Ovary (tissue), 7 donors: ENCODE measurements at regions not wholly inside any gene's neighbourhood (a gene's known extent, or its start where the extent isn't known, plus 50 kb on each side); places are given as distances from the start of the nearest gene placed in this dataset.

Experiments used
- DNase-seq, 5 donors: peaks; one replicate each; pipeline ENCODE4 v3.0.0-alpha.2; 2019 to 2020
- H3K27ac ChIP-seq, 2 donors: fragments of 200-600 bp; one replicate each; pipeline versions ENCODE4 v1.5.1 to v1.8.0; 2019 to 2022
- H3K27me3 ChIP-seq: fragments of 200-600 bp; one replicate; pipeline ENCODE4 v1.8.0; 2022
- H3K36me3 ChIP-seq: fragments of 200-600 bp; sonication (generic); one replicate; pipeline ENCODE4 v1.5.1; 2019
- H3K4me1 ChIP-seq: one replicate; pipeline ENCODE4 v1.8.1; 2013; ENCODE audit warnings: mild to moderate bottlenecking, moderate library complexity; ENCODE audit not compliant: insufficient read depth
- H3K4me3 ChIP-seq: fragments of 200-600 bp; sonication (generic); one replicate; pipeline ENCODE4 v1.5.1; 2017
- H3K9me3 ChIP-seq, 2 donors: fragments of 200-600 bp in 1 of 2; sonication (generic) in 1 of 2; one replicate each; pipeline versions ENCODE4 v1.5.1 to v1.8.1; 2013 to 2019; ENCODE audit warnings: mild to moderate bottlenecking in 1 of 2, moderate library complexity in 1 of 2
- EP300 ChIP-seq: sonication (generic); formaldehyde crosslinking; IDR thresholded peaks from one replicate; pipeline ENCODE4 v1.6.1; 2017; ENCODE audit warnings: antibody characterized with exemption
- POLR2A ChIP-seq: fragments of 450-650 bp; IDR thresholded peaks from one replicate; pipeline ENCODE4 v1.6.1; 2017; ENCODE audit warnings: antibody characterized with exemption, mild to moderate bottlenecking, moderate library complexity
- WGBS, 3 donors: extraction: QIAGEN DNeasy Blood & Tissue Kit in 1 of 3; methylation state at CpG; one replicate each; pipeline versions ENCODE4 v1.1.5 to v1.1.7; 2013 to 2017; 5-methylcytosine and 5-hydroxymethylcytosine counted together
- intact Hi-C, 4 donors: fragments of 100-400 bp; cut with DNase I; formaldehyde crosslinking; loops; one replicate each; pipeline versions ENCODE4 v1.11.0 to v1.15.1; 2022 to 2023
- TF ChIP-seq, protein P1 (sequence below), 3 donors: fragments of 450-650 bp in 2 of 3; fragments of 200-600 bp in 1 of 3; IDR thresholded peaks; one replicate each; pipeline versions ENCODE4 v1.5.1 to v1.8.0; 2016 to 2022; ENCODE audit warnings: antibody characterized with exemption in 3 of 3, mild to moderate bottlenecking in 1 of 3
- donor health status: DM: no; HTN: no; CAD: no; lungs with moderate emphysema.
- donor health status: DM: no; HTN: no; CAD: no.
- donor health status: Bipolar disorder and iron deficiency.
- donor health status: DM: no; HTN: no; CAD: no.
- donor health status: DM: yes; HTN: yes; CAD: no.

DNA sequence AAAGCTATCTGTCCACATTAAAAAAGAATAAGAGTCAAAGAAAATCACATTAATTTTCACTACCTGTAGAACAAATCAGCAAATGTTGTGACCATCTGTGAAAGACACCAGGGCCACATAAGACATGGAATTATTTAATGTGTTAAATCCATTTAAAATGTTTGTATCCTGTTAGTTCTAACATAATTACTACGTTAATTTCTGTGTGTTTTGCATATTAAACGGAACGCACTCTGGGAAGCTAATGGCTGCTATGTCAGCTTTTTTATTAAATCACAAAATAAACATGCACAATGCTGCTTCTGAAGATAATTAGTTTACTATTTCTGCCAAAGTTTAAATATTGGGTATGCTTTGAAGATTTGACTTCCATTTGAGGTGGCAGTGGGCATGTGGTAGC, 1061.2 kb downstream of the CDH11 start:
- intact Hi-C loops: no loop called here
- Histone ChIP-seq H3K9me3 (no peaks in the 10 kb centered on the region), H3K4me3 (no peak overlapping the region), H3K27me3 (no peaks in the 10 kb centered on the region), H3K4me1 (no peaks in the 10 kb centered on the region), H3K36me3 (no peaks in the 10 kb centered on the region), H3K27ac (no peak overlapping the region)
- WGBS, 3 donors: 88 to 91% (median 90%) methylated on average over 3 of the region's 3 CpGs
- no peak for DNase-seq
- TF ChIP-seq POLR2A (no peak), EP300 (no peak)
- TF ChIP-seq, protein P1, sequence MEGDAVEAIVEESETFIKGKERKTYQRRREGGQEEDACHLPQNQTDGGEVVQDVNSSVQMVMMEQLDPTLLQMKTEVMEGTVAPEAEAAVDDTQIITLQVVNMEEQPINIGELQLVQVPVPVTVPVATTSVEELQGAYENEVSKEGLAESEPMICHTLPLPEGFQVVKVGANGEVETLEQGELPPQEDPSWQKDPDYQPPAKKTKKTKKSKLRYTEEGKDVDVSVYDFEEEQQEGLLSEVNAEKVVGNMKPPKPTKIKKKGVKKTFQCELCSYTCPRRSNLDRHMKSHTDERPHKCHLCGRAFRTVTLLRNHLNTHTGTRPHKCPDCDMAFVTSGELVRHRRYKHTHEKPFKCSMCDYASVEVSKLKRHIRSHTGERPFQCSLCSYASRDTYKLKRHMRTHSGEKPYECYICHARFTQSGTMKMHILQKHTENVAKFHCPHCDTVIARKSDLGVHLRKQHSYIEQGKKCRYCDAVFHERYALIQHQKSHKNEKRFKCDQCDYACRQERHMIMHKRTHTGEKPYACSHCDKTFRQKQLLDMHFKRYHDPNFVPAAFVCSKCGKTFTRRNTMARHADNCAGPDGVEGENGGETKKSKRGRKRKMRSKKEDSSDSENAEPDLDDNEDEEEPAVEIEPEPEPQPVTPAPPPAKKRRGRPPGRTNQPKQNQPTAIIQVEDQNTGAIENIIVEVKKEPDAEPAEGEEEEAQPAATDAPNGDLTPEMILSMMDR (IDR thresholded peaks at IDR 0.05): no peak

DNA sequence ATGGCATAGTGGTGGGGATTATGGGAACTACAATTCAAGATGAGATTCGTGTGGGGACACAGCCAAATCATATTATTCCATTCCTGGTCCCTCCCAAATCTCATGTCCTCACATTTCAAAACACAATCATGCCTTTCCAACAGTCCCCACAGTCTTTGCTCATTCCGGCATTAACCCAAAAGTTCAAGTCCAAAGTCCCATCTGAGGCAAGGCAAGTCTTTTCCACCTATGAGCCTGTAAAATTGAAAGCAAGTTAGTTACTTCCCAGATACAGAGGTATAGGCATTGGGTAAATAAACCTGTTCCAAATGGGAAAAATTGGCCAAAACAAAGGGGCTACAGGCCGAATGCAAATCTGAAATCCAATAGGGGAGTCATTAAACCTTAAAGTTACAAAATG, 1063.2 kb downstream of the CDH11 start:
- H3K9me3 ChIP-seq: no peaks in the 10 kb centered on the region
- H3K27ac ChIP-seq: no peak overlapping the region
- no peaks in the 10 kb centered on the region for H3K4me1 ChIP-seq
- no peaks in the 10 kb centered on the region for H3K27me3 ChIP-seq
- WGBS, 3 donors: 91 to 97% (median 94%) methylated on average over 3 of the region's 3 CpGs
- DNase-seq: no peak
- TF ChIP-seq, protein P1 (IDR thresholded peaks at IDR 0.05): no peak
- TF ChIP-seq POLR2A: no peak
- TF ChIP-seq EP300: no peak
- H3K36me3 ChIP-seq: no peaks in the 10 kb centered on the region
- intact Hi-C loops: no loop called here
- H3K4me3 ChIP-seq: no peak overlapping the region

DNA sequence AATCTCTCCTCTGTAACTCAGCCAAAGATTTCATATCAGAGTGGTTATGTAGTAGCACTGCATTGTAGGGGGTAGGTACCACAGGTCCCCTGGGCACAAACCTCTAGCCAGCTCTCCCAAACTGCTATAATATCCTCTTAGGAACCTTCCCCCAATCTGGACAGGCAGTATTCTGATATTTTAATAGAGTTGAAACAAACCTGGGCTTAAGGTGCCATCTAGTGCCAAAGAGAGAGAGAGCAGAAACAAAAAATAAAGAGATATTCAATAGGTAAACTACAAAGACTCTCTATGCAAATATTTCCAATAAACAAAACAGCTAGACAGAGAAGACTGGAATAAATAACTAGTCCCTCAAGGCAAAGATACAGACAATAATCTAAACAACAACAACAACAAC, 1070.0 kb downstream of the CDH11 start:
- Histone ChIP-seq H3K9me3 (no peaks in the 10 kb centered on the region), H3K36me3 (no peaks in the 10 kb centered on the region), H3K27me3 (no peaks in the 10 kb centered on the region), H3K4me3 (no peak overlapping the region), H3K4me1 (no peaks in the 10 kb centered on the region), H3K27ac (no peak overlapping the region)
- TF ChIP-seq EP300 (no peak), POLR2A (no peak)
- no peak for DNase-seq
- intact Hi-C loops: no loop called here

DNA sequence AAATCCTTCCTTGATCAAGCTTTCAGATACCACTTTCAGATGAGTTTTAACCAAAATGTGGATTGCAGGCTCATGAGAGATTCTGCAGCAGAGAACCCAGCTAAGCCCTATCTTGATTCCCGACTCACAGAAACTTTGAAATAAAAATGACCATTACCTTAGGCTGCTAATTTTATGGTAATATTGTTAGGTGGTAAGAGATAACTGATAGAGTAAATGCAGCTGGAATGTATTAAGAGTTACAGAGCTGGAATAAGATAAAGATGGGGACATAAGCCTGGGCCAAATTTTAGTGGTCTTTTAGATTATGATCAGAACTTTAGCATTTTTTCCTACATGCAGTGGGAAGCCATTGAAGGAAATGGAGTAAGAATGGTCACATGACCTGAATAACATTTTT, 1074.0 kb downstream of the CDH11 start:
- no peak overlapping the region for H3K4me3 ChIP-seq
- TF ChIP-seq, protein P1 (IDR thresholded peaks at IDR 0.05): no peak
- TF ChIP-seq EP300 (no peak), POLR2A (no peak)
- intact Hi-C loops: no loop called here
- no peak overlapping the region for H3K27ac ChIP-seq
- H3K27me3 ChIP-seq: no peaks in the 10 kb centered on the region
- H3K4me1 ChIP-seq: no peaks in the 10 kb centered on the region
- 78 to 87% (median 84%) methylated on average over 1 of the region's 1 CpG for WGBS, 3 donors
- no peaks in the 10 kb centered on the region for H3K36me3 ChIP-seq
- no peaks in the 10 kb centered on the region for H3K9me3 ChIP-seq
- no peak for DNase-seq

DNA sequence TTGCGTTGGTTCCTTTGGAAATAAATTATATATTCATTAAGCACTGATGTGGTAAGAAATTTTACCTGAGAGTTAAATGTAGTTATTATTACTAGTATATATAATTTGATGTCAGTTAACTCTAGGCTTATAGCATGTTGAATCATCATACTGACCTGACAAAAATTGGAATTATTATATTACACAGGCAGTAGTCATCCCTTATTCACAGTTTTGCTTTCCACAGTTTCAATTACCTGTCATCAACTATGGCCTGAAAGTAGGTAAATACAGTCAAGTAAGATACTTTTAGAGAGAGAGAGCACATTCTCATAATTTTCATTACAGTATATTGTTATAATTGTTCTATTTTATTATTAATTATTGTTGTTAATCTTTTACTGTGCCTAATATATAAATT, 1074.7 kb downstream of the CDH11 start:
- Histone ChIP-seq H3K4me1 (no peaks in the 10 kb centered on the region), H3K27ac (no peak overlapping the region), H3K27me3 (no peaks in the 10 kb centered on the region), H3K9me3 (no peaks in the 10 kb centered on the region), H3K4me3 (no peak overlapping the region), H3K36me3 (no peaks in the 10 kb centered on the region)
- intact Hi-C loops: no loop called here
- TF ChIP-seq POLR2A: no peak
- TF ChIP-seq, protein P1 (IDR thresholded peaks at IDR 0.05): no peak
- TF ChIP-seq EP300: no peak
- DNase-seq: no peak
- 94 to 99% (median 98%) methylated on average over 1 of the region's 1 CpG for WGBS, 3 donors
